DOHH2 (cell line): ENCODE measurements at regions not wholly inside any gene's neighbourhood (a gene's known extent, or its start where the extent isn't known, plus 50 kb on each side); places are given as distances from the start of the nearest gene placed in this dataset.

Experiments used
- CTCF ChIP-seq: fragments of 200-600 bp; sonication (generic); IDR thresholded peaks from one replicate; pipeline ENCODE4 v1.5.1; 2014; ENCODE audit warnings: antibody characterized with exemption, mild to moderate bottlenecking, low read depth, low read length; ENCODE audit not compliant: poor library complexity, severe bottlenecking
- EZH2phosphoT487 ChIP-seq: fragments of 200-600 bp; sonication (generic); IDR thresholded peaks from 2 replicates; pipeline ENCODE4 v1.6.1; 2017; ENCODE audit warnings: borderline replicate concordance, mild to moderate bottlenecking, antibody characterized with exemption, low read length, moderate library complexity, mixed read lengths

DNA sequence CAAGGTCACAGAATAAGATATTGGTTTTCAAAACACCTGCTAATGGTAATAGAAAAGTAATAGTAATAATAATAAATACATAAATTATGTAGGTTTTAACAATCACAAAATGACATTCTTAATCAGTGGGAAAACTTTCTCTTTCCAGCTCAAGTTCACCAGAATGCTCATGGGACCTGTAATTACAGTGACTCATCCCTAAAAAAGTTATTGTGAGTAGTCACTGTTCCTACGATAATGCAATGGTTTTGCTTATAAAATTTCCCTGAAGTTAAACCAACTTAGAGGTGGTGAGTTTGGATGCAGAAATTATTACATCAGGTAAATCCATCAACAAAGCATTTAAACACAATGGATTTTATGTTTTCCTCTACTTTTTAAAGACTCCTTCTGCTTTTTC is 502.3 kb downstream of the PID1 start:
- no peak for TF ChIP-seq CTCF
- TF ChIP-seq EZH2phosphoT487: no peak
